GM23338 (cell line): ENCODE measurements at regions not wholly inside any gene's neighbourhood (a gene's known extent, or its start where the extent isn't known, plus 50 kb on each side); places are given as distances from the start of the nearest gene placed in this dataset.

Experiments used
- ATAC-seq: fragments of 200-7000 bp; cut with Tn5 transposase; 3 replicates; pipeline ENCODE4 v1.9.1; 2020
- DNase-seq: peaks from one replicate; pipeline ENCODE4 v3.0.0-alpha.2; 2015; ENCODE audit warnings: low spot score
- H2AFZ ChIP-seq: fragments of 200-600 bp; sonication (generic); 2 replicates; pipeline ENCODE4 v1.8.0; 2016; ENCODE audit warnings: antibody characterized with exemption, mild to moderate bottlenecking, moderate library complexity
- H3F3A ChIP-seq: fragments of 200-600 bp; sonication (generic); replicated peaks from 2 replicates; pipeline ENCODE4 v1.8.0; 2017; ENCODE audit warnings: antibody characterized with exemption, mixed run types, low read depth
- H3K27ac ChIP-seq: fragments of 200-600 bp; sonication (generic); 2 replicates; pipeline ENCODE4 v1.6.1; 2016; ENCODE audit warnings: low read depth
- H3K27me3 ChIP-seq: fragments of 200-600 bp; sonication (generic); 2 replicates; pipeline ENCODE4 v1.8.0; 2016; ENCODE audit warnings: mild to moderate bottlenecking, mixed run types, moderate library complexity; ENCODE audit not compliant: insufficient read depth
- H3K36me3 ChIP-seq: fragments of 200-600 bp; sonication (generic); 2 replicates; pipeline ENCODE4 v1.8.0; 2016; ENCODE audit warnings: mild to moderate bottlenecking; ENCODE audit not compliant: insufficient read depth
- H3K4me1 ChIP-seq: fragments of 200-600 bp; sonication (generic); 2 replicates; pipeline ENCODE4 v1.8.0; 2016; ENCODE audit warnings: mild to moderate bottlenecking, moderate library complexity; ENCODE audit not compliant: insufficient read depth
- H3K4me2 ChIP-seq: fragments of 200-600 bp; sonication (generic); 2 replicates; pipeline ENCODE4 v1.7.1; 2017; ENCODE audit warnings: mixed run types
- H3K4me3 ChIP-seq: fragments of 200-600 bp; sonication (generic); 2 replicates; pipeline ENCODE4 v1.6.1; 2016; ENCODE audit warnings: mixed run types
- H3K79me2 ChIP-seq: fragments of 200-600 bp; sonication (generic); replicated peaks from 2 replicates; pipeline ENCODE4 v1.8.0; 2017; ENCODE audit warnings: mild to moderate bottlenecking; ENCODE audit not compliant: insufficient read depth
- H3K9me2 ChIP-seq: fragments of 200-600 bp; sonication (generic); 2 replicates; pipeline ENCODE4 v1.8.0; 2017; ENCODE audit not compliant: insufficient read depth
- H4K20me1 ChIP-seq: fragments of 200-600 bp; sonication (generic); replicated peaks from 2 replicates; pipeline ENCODE4 v1.8.0; 2017; ENCODE audit warnings: mild to moderate bottlenecking; ENCODE audit not compliant: insufficient read depth
- H3K27ac Mint-ChIP-seq: 2 replicates; pipeline ENCODE4 v1.8.0; 2020; ENCODE audit warnings: inconsistent platforms, mild to moderate bottlenecking, moderate library complexity, mixed read lengths
- H3K27me3 Mint-ChIP-seq: 3 replicates; pipeline ENCODE4 v1.8.0; 2022; ENCODE audit warnings: low read depth, mild to moderate bottlenecking, moderate library complexity, mixed read lengths, inconsistent platforms; ENCODE audit not compliant: insufficient read depth, poor library complexity
- H3K36me3 Mint-ChIP-seq: 3 replicates; pipeline ENCODE4 v1.8.0; 2021; ENCODE audit warnings: low read depth, mild to moderate bottlenecking, inconsistent platforms, moderate library complexity, mixed read lengths
- H3K4me1 Mint-ChIP-seq: 3 replicates; pipeline ENCODE4 v1.8.0; 2020; ENCODE audit warnings: mild to moderate bottlenecking, inconsistent platforms, mixed read lengths
- H3K4me3 Mint-ChIP-seq: 3 replicates; pipeline ENCODE4 v1.8.0; 2021; ENCODE audit warnings: moderate library complexity, mild to moderate bottlenecking, inconsistent platforms, mixed read lengths
- H3K9me3 Mint-ChIP-seq: 3 replicates; pipeline ENCODE4 v1.8.0; 2020; ENCODE audit warnings: moderate library complexity, mild to moderate bottlenecking, inconsistent platforms, mixed read lengths
- CREB1 ChIP-seq: fragments of 250-450 bp; sonication (Bioruptor Pico); IDR thresholded peaks from 2 replicates; pipeline ENCODE4 v1.5.0; 2020; ENCODE audit warnings: low read depth, mild to moderate bottlenecking, moderate library complexity
- CTCF ChIP-seq, 2 experiments: fragments of 200-600 bp in 1 of 2; sonication (generic) in 1 of 2; conservative IDR thresholded peaks; 2 replicates each; pipeline versions ENCODE4 v1.5.1 to v1.6.1; 2016 to 2017; ENCODE audit warnings: antibody characterized with exemption in 2 of 2, low read depth in 2 of 2, mild to moderate bottlenecking in 2 of 2, moderate library complexity in 1 of 2
- EZH2 ChIP-seq: fragments of 200-600 bp; sonication (generic); IDR thresholded peaks from one replicate; pipeline ENCODE4 v1.8.0; 2017; ENCODE audit warnings: antibody characterized with exemption, mild to moderate bottlenecking, low read depth; ENCODE audit not compliant: unreplicated experiment
- EZH2phosphoT487 ChIP-seq: fragments of 200-600 bp; sonication (generic); IDR thresholded peaks from one replicate; pipeline ENCODE4 v1.8.1; 2018; ENCODE audit warnings: antibody characterized with exemption; ENCODE audit not compliant: unreplicated experiment
- JUNB ChIP-seq: IDR thresholded peaks from one replicate; pipeline ENCODE4 v1.6.1; 2016; ENCODE audit warnings: antibody characterized with exemption; ENCODE audit not compliant: unreplicated experiment
- NANOG ChIP-seq: IDR thresholded peaks from 2 replicates; pipeline ENCODE4 v1.6.1; 2016; ENCODE audit warnings: antibody characterized with exemption, borderline replicate concordance
- POLR2AphosphoS5 ChIP-seq: IDR thresholded peaks from 2 replicates; pipeline ENCODE4 v1.6.1; 2016; ENCODE audit warnings: antibody characterized with exemption, low read depth
- REST ChIP-seq: IDR thresholded peaks from one replicate; pipeline ENCODE4 v1.6.1; 2018; ENCODE audit warnings: antibody characterized with exemption; ENCODE audit not compliant: unreplicated experiment
- STAT1 ChIP-seq: IDR thresholded peaks from one replicate; pipeline ENCODE4 v1.6.1; 2016; ENCODE audit warnings: antibody characterized with exemption; ENCODE audit not compliant: unreplicated experiment
- ZNF114 ChIP-seq: fragments of 250-450 bp; sonication (Bioruptor Pico); IDR thresholded peaks from 2 replicates; pipeline ENCODE4 v1.5.0; 2020; ENCODE audit warnings: mild to moderate bottlenecking, moderate library complexity
- ZNF331 ChIP-seq: fragments of 250-450 bp; sonication (Bioruptor Pico); IDR thresholded peaks from 2 replicates; pipeline ENCODE4 v1.5.0; 2020; ENCODE audit warnings: low read depth, mild to moderate bottlenecking, moderate library complexity
- TF ChIP-seq, protein P1 (sequence below): IDR thresholded peaks from 2 replicates; pipeline ENCODE4 v1.6.1; 2016; ENCODE audit warnings: antibody characterized with exemption
- TF ChIP-seq, protein P2 (sequence below): fragments of 250-450 bp; sonication (Bioruptor Pico); IDR thresholded peaks from 2 replicates; pipeline ENCODE4 v1.5.0; 2020; ENCODE audit warnings: mild to moderate bottlenecking, moderate library complexity

- no peaks in the 10 kb centered on the region for H3F3A ChIP-seq
- Mint-ChIP-seq H3K27me3 (peaks cover 14% of the 10 kb centered on the region), H3K9me3 (peaks cover 27% of the 10 kb centered on the region), H3K27ac (0 out of 2 replicates have a peak overlapping the region, but pooled peaks have one; percentile 22), H3K4me1 (no peaks in the 10 kb centered on the region), H3K4me3 (no peak overlapping the region), H3K36me3 (peaks cover 14% of the 10 kb centered on the region)
- no peak for TF ChIP-seq CREB1 (CRISPR knock-in tag)
- TF ChIP-seq STAT1: no peak
- no peak for TF ChIP-seq CTCF (conservative IDR thresholded peaks at IDR 0.05; ENCODE audit: low read depth in 2 of 2)
- no peak for TF ChIP-seq POLR2AphosphoS5
- no peak for TF ChIP-seq JUNB
- TF ChIP-seq, protein P1, sequence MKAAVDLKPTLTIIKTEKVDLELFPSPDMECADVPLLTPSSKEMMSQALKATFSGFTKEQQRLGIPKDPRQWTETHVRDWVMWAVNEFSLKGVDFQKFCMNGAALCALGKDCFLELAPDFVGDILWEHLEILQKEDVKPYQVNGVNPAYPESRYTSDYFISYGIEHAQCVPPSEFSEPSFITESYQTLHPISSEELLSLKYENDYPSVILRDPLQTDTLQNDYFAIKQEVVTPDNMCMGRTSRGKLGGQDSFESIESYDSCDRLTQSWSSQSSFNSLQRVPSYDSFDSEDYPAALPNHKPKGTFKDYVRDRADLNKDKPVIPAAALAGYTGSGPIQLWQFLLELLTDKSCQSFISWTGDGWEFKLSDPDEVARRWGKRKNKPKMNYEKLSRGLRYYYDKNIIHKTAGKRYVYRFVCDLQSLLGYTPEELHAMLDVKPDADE: no peak
- no peak for TF ChIP-seq EZH2
- TF ChIP-seq ZNF331: no peak
- TF ChIP-seq EZH2phosphoT487: no peak
- TF ChIP-seq ZNF114: no peak
- no peak for TF ChIP-seq REST
- TF ChIP-seq NANOG: no peak
- TF ChIP-seq, protein P2, sequence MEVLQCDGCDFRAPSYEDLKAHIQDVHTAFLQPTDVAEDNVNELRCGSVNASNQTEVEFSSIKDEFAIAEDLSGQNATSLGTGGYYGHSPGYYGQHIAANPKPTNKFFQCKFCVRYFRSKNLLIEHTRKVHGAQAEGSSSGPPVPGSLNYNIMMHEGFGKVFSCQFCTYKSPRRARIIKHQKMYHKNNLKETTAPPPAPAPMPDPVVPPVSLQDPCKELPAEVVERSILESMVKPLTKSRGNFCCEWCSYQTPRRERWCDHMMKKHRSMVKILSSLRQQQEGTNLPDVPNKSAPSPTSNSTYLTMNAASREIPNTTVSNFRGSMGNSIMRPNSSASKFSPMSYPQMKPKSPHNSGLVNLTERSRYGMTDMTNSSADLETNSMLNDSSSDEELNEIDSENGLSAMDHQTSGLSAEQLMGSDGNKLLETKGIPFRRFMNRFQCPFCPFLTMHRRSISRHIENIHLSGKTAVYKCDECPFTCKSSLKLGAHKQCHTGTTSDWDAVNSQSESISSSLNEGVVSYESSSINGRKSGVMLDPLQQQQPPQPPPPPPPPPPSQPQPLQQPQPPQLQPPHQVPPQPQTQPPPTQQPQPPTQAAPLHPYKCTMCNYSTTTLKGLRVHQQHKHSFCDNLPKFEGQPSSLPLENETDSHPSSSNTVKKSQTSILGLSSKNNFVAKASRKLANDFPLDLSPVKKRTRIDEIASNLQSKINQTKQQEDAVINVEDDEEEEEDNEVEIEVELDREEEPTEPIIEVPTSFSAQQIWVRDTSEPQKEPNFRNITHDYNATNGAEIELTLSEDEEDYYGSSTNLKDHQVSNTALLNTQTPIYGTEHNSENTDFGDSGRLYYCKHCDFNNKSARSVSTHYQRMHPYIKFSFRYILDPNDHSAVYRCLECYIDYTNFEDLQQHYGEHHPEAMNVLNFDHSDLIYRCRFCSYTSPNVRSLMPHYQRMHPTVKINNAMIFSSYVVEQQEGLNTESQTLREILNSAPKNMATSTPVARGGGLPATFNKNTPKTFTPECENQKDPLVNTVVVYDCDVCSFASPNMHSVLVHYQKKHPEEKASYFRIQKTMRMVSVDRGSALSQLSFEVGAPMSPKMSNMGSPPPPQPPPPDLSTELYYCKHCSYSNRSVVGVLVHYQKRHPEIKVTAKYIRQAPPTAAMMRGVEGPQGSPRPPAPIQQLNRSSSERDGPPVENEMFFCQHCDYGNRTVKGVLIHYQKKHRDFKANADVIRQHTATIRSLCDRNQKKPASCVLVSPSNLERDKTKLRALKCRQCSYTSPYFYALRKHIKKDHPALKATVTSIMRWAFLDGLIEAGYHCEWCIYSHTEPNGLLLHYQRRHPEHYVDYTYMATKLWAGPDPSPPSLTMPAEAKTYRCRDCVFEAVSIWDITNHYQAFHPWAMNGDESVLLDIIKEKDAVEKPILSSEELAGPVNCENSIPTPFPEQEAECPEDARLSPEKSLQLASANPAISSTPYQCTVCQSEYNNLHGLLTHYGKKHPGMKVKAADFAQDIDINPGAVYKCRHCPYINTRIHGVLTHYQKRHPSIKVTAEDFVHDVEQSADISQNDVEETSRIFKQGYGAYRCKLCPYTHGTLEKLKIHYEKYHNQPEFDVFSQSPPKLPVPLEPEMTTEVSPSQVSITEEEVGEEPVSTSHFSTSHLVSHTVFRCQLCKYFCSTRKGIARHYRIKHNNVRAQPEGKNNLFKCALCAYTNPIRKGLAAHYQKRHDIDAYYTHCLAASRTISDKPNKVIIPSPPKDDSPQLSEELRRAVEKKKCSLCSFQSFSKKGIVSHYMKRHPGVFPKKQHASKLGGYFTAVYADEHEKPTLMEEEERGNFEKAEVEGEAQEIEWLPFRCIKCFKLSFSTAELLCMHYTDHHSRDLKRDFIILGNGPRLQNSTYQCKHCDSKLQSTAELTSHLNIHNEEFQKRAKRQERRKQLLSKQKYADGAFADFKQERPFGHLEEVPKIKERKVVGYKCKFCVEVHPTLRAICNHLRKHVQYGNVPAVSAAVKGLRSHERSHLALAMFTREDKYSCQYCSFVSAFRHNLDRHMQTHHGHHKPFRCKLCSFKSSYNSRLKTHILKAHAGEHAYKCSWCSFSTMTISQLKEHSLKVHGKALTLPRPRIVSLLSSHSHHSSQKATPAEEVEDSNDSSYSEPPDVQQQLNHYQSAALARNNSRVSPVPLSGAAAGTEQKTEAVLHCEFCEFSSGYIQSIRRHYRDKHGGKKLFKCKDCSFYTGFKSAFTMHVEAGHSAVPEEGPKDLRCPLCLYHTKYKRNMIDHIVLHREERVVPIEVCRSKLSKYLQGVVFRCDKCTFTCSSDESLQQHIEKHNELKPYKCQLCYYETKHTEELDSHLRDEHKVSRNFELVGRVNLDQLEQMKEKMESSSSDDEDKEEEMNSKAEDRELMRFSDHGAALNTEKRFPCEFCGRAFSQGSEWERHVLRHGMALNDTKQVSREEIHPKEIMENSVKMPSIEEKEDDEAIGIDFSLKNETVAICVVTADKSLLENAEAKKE (CRISPR knock-in tag): no peak
- no peak overlapping the region for H3K4me3 ChIP-seq
- H3K36me3 ChIP-seq: no peaks in the 10 kb centered on the region
- no peak for DNase-seq
- no peaks in the 10 kb centered on the region for H3K9me2 ChIP-seq
- H3K4me2 ChIP-seq: no peak overlapping the region
- H3K27me3 ChIP-seq: no peaks in the 10 kb centered on the region
- no peak for ATAC-seq
- no peak overlapping the region for H3K27ac ChIP-seq
- peak overlapping the region; percentile 66; the same call in 1 of the 2 replicates for H2AFZ ChIP-seq
- H3K79me2 ChIP-seq: no peaks in the 10 kb centered on the region
- H4K20me1 ChIP-seq: no peaks in the 10 kb centered on the region
- H3K4me1 ChIP-seq: no peaks in the 10 kb centered on the region
Observed at GRCh38 chr16:49081554-49081953, 200.1 kb downstream of the CBLN1 start.
